GM18907 (cell line): ENCODE measurements at regions not wholly inside any gene's neighbourhood (a gene's known extent, or its start where the extent isn't known, plus 50 kb on each side); places are given as distances from the start of the nearest gene placed in this dataset.
"Not testable (repeated sequence)": the region's sequence is repeated elsewhere in the genome, so short reads cannot be mapped to it uniquely, and the experiment has no call there.

Experiments used
- ATAC-seq: cut with Tn5 transposase; IDR thresholded peaks from one replicate; pipeline ENCODE4 v1.9.1; 2021; ENCODE audit warnings: mild to moderate bottlenecking, moderate library complexity; ENCODE audit not compliant: unreplicated experiment

DNA sequence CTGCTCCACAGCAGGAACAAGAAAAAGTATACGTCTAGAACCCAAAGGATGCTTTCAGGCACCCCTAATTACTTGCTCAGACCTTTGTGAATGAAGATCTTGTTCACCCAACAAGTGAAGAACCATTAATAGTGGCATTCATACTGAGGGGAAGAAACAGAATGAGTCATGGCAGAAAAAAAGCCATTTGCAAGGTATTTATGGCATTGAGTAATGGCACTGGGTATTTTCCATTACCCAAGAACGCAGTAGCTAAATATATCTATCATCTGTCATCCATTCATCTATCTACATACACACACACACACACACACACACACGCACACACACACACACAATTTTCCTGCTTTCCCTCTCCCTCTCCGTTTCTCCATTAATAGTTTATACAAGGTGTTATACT lies 56.4 kb upstream of the XIRP2 start:
- ATAC-seq: no peak

GRCh38 chr2:166825914-166826313 lies 62.4 kb upstream of the XIRP2 start:
- ATAC-seq: no peak

DNA sequence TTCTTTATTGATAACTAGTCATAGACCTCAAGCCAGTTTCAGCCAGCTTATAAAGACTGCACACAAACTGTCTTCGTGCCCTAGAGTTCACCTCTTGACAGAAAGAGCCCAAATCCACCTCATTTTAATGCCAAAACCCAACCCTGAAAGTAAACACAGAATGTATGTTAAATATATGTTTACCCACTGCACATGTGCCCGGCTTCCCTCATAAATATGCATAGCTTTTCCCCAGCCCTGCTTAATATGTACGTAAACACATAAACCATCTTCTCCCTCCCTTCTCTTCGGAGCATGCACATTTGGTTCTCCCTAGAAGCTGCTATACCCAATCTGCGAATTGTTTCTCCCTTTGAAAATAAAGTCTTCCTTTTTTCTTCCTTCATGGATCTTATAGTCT lies 73.9 kb upstream of the XIRP2 start:
- ATAC-seq: no peak

- ATAC-seq: no peak
These were observed 76.0 kb upstream of the XIRP2 start for GRCh38 chr2:166812166-166812891.

DNA sequence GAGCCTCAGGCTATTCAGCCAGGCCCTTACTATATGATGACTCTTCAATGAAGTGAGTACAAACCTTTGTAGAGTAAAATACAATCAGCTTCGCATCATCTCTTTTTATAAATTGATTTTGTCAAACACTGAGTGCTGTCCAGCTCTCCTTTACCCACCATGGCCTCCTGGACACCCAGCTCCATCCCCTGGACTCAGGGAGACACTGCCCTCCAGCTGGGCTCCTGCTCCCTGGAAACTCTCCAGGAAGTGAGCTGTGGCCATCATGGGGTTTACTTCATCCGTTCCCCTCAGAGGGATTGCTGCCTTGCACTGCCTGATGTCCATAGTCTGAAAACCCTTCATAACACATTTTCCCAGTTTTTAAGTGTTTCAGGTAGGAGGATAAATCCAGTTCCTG lies 82.5 kb upstream of the XIRP2 start:
- no peak for ATAC-seq

DNA sequence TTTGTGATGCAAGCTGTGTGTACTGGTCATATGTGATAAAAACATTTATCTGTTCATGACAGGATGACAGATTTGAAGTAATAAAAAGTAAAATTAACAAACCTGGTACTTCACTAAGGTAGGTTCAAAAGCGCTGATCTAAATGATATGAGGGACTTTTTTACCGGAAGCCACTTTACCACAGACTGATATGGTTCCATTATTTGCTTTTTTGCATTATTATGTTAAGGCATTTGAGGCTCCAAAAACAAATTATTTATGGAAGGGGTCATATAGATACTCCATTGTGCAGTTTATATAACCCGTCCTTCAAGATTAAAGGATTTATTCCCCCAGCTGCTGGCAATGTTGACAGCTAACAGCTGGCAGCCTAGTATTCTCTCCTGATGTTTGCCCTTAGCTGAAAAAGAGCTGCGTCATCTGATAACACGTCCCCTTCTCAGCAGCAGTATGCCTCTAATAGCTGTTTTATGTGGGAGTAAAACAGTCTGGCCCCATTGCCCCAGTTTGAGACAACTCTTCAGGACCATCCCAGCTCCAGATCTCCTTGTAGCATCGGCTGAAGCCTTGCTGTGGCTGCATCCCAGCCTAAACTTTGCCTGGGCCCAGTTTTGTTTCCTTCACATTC lies 84.8 kb upstream of the XIRP2 start:
- ATAC-seq: no peak

GRCh38 chr2:166802475-166802874 lies 85.8 kb upstream of the XIRP2 start:
- no peak for ATAC-seq

- peak; percentile 58 for ATAC-seq
These were observed 95.5 kb upstream of the XIRP2 start for GRCh38 chr2:166792808-166793207.

DNA sequence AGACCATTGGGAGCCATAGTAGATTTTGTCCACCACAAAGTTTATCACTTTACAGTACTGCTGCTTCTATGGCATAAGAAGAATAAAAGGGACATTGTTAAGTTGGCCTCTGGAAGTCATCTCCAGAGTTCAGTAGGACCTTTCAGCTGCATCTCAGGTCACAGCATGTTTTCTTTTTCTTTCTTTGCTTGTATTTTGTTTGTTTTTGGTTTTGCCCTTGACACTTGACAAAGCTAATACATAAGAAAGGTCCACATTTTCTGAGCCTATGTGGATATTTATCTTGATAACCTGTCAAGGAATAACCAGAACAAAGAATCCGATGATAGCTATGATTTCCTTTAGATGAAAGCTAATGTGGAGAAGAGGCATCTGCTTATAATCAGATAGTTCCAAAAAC lies 101.6 kb upstream of the XIRP2 start:
- no peak for ATAC-seq

GRCh38 chr2:166784296-166784946 lies 103.9 kb upstream of the XIRP2 start:
- no peak for ATAC-seq

GRCh38 chr2:166775176-166775575 lies 113.1 kb upstream of the XIRP2 start:
- no peak for ATAC-seq

- ATAC-seq: no peak
These were observed 114.9 kb upstream of the XIRP2 start for GRCh38 chr2:166773308-166773949.

GRCh38 chr2:166768393-166769123 lies 119.7 kb upstream of the XIRP2 start:
- ATAC-seq: peak; percentile 88

- not testable (repeated sequence) for ATAC-seq
These were observed 121.4 kb upstream of the XIRP2 start for GRCh38 chr2:166766769-166767322.

GRCh38 chr2:166766220-166766619 lies 122.1 kb upstream of the XIRP2 start:
- ATAC-seq: no peak

DNA sequence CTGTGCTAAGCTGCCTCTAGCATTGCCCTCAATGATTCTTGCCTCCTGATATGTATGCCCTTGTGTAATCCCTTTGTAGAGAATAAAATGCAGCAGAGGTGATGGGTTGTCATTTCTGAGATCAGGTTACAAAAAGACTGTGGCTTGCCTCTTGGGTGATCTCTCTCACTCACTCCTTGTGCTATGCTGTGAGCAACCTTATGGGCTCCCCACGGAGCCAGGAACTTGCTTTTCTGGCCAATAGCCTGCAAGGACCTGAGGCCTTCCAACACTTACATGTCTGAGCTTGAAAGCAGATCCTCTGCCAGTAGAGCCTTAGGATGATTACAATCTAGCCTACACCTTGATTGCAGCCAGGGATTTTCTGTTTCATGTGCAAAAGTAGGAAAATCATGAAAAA lies 123.1 kb upstream of the XIRP2 start:
- ATAC-seq: no peak

DNA sequence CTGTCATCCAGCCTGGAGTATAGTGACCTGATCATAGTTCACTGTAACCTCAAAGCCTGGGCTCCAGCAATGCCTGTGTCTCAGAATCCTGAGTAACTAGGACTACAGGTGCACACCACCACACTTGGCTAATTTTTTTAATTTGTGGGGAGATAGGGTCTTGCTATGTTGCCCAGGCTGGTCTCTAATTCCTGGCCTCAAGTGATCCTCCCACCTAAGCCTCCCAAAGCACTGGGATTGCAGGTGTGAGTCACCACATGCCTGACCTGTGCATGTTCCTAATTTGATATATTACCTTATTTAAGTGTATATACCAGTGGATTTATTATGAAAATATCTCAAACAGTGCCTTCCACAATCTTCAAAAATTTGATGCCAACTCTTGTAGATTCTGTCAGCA lies 123.6 kb upstream of the XIRP2 start:
- no peak for ATAC-seq

DNA sequence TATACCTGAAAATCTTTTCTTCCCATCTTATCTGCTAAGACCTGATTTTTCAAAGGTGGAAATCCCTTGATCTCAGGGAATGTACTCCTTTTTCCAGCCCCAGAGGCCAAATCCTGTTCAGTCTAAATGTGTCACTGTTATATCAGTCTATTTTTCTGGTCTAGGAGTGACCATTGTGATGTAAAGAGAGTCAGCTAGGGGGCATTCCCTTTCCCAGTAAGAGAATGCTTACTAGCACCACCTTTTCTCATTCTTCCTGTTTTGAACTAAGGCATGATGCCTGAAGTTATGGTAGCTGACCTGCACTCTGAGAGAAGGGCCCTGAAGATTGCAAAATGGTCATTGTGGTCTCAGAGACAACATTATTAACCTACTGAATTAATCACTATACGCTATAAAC lies 124.1 kb upstream of the XIRP2 start:
- no peak for ATAC-seq

DNA sequence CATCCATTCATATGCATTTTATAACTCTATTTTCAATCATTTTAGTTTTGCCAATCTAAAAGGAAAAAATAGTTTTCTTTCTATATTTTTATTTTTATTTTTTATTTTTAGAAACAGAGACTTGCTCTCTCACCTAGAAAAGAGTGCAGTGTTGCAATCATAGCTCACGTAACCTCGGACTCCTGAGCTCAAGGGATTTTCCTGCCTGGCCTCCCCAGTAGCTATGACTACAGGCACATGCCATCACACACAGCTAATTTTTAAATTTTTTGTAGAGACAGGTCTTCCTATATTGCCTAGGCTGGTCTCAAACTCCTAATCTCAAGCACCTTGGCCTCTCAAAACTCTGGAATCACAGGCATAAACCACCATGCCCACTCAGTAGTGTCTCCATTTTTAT lies 125.5 kb upstream of the XIRP2 start:
- peak; percentile 49 for ATAC-seq

GRCh38 chr2:166758956-166759355 lies 129.3 kb upstream of the XIRP2 start:
- ATAC-seq: no peak

DNA sequence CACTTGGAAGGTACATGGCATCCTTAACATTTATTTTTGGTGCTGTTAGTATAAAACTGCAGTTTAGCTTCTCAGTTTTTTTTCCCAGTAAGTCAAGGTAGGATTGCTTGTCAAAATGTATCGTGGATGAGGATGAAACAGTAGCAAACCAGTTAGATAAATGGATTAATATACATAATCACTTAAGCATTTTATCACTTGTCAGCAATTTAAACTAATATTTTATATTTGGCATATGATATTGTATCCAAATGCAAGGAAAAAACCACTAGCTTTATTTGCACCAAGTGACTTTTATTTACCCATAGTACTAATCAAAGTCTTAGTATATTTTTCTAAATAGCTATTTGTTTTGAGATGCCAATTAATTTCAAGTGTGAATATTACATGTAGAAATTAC lies 137.7 kb upstream of the XIRP2 start:
- ATAC-seq: no peak
